HL-60 (cell line): ENCODE measurements at regions not wholly inside any gene's neighbourhood (a gene's known extent, or its start where the extent isn't known, plus 50 kb on each side); places are given as distances from the start of the nearest gene placed in this dataset.
"Not testable (repeated sequence)": the region's sequence is repeated elsewhere in the genome, so short reads cannot be mapped to it uniquely, and the experiment has no call there.

Experiments
- DNase-seq, 2 experiments: peaks; one replicate each; pipeline ENCODE4 v3.0.0-alpha.2; 2010 to 2020; ENCODE audit warnings: low read depth in 1 of 2, low spot score in 1 of 2
- H3K27ac ChIP-seq: fragments of 250-450 bp; sonication (Bioruptor Pico); replicated peaks from 2 replicates; pipeline ENCODE4 v1.5.1; 2020; ENCODE audit warnings: mild to moderate bottlenecking, moderate library complexity
- H3K27me3 ChIP-seq: fragments of 250-450 bp; sonication (Bioruptor Pico); 2 replicates; pipeline ENCODE4 v1.5.1; 2021; ENCODE audit warnings: mild to moderate bottlenecking, moderate library complexity; ENCODE audit not compliant: insufficient read depth, poor library complexity, severe bottlenecking
- H3K4me3 ChIP-seq: replicated peaks from 2 replicates; pipeline ENCODE4 v1.5.1; 2011; ENCODE audit warnings: mild to moderate bottlenecking, control low read depth, low read length; ENCODE audit not compliant: insufficient read depth
- CTCF ChIP-seq: IDR thresholded peaks from one replicate; pipeline ENCODE4 v1.5.1; 2011; ENCODE audit warnings: low read length, control low read depth, inconsistent platforms; ENCODE audit not compliant: insufficient read depth
- GABPA ChIP-seq: IDR thresholded peaks from 2 replicates; pipeline ENCODE4 v1.6.1; 2012; ENCODE audit warnings: low read depth
- POLR2AphosphoS5 ChIP-seq: IDR thresholded peaks from 2 replicates; pipeline ENCODE4 v1.6.1; 2012; ENCODE audit warnings: low read depth
- REST ChIP-seq: IDR thresholded peaks from 2 replicates; pipeline ENCODE4 v1.6.1; 2012; ENCODE audit warnings: low read depth; ENCODE audit not compliant: insufficient replicate concordance
- SPI1 ChIP-seq: IDR thresholded peaks from 2 replicates; pipeline ENCODE4 v1.6.1; 2012; ENCODE audit warnings: low read depth, mild to moderate bottlenecking, borderline replicate concordance

DNA sequence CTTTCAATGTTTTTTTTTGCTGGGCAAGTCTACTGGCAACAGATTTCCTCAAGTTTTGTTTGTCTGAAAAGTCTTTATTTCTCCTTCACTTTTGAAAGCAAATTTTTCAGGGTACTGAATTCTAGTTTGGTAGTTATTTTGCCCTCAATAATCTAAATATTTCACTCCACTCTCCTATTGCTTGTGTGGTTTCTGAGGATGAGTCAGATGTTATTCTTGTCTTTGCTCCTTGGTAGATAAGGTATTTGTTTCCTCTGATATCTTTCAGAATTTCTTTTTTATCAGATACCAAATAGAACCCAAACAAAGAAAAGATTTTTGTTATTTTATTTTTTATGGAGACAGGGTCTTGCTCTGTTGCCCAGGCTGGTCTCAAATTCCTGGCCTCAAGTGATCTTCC, 99.2 kb upstream of the MALRD1 start:
- Histone ChIP-seq H3K27ac (no peak overlapping the region), H3K4me3 (no peak overlapping the region), H3K27me3 (no peaks in the 10 kb centered on the region)
- TF ChIP-seq GABPA (no peak), CTCF (no peak), SPI1 (no peak), POLR2AphosphoS5 (no peak), REST (no peak)
- DNase-seq, result no peak

DNA sequence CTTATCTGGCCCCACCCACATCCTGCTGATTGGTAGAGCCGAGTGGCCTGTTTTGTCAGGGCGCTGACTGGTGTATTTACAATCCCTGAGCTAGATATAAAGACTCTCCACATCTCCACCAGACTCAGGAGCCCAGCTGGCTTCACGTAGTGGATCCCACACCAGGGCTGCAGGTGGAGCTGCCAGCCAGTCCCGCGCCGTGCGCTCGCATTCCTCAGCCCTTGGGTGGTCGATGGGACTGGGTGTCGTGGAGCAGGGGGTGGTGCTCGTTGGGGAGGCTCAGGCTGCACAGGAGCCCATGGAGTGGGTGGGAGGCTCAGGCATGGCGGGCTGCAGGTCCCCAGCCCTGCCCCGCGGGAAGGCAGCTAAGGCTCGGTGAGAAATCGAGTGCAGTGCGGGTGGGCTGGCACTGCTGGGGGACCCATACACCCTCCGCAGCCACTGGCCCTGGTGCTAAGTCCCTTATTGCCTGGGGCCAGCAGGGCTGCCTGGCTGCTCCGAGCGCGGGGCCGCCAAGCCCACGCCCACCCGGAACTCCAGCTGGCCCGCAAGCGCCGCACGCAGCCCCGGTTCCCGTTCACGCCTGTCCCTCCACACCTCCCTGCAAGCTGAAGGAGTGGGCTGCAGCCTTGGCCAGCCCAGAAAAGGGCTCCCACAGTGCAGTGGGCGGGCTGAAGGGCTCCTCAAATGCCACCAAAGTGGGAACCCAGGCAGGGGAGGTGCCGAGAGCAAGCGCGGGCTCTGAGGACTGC, 97.4 kb upstream of the MALRD1 start:
- H3K27ac ChIP-seq, H3K27me3 ChIP-seq, DNase-seq, H3K4me3 ChIP-seq: not testable (repeated sequence)

DNA sequence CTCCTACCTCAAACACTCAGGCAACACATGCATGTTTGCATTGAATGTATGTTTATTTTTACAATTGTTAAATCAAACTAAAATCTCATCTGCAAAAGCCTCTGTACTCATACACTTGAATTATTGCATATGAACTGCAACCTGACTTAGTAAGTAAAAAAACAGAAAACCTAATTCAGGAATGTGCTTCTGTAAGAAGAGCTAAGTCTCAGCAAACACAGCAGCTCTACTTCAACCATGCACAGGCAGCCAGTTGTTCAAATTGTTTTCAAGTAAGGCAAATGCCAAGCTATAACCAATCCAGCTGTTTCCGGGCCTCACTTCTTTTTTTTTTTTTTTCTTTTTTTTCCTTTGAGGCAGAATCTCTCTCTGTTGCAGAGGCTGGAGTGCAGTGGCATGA, 93.5 kb upstream of the MALRD1 start:
- no peak for DNase-seq
- H3K27ac ChIP-seq, result no peak overlapping the region
- no peak for TF ChIP-seq CTCF
- TF ChIP-seq SPI1, result no peak
- TF ChIP-seq REST, result no peak
- TF ChIP-seq POLR2AphosphoS5, result no peak
- H3K27me3 ChIP-seq, result no peaks in the 10 kb centered on the region
- H3K4me3 ChIP-seq, result no peak overlapping the region

DNA sequence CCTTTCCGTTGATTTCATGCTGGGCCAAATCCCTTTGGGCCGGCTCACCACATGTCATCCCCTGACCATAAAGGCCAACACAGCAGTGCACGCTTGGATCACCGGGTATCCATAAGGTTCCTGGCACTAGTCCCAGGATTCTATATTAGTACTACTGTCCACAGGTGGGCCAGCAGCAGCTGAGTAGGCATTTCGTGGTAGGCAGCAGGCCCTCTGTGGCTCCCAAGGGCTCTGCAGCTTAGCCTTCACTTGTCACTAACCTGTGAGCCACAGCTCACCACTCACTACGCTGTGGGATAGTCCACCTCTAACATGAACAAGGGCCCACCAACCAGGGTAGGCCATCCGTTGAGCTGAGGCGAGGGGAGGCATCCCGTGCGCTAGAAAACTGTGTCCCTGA, 89.2 kb upstream of the MALRD1 start:
- TF ChIP-seq GABPA, result no peak
- no peak for TF ChIP-seq REST
- no peak for TF ChIP-seq POLR2AphosphoS5
- no peak for TF ChIP-seq CTCF
- no peak for TF ChIP-seq SPI1

More for the DNA sequence above, 89.2 kb upstream of the MALRD1 start:
- DNase-seq, result no peak
- Histone ChIP-seq H3K4me3 (no peak overlapping the region), H3K27me3 (no peaks in the 10 kb centered on the region), H3K27ac (no peak overlapping the region)
